GM20000 (cell line): ENCODE measurements at regions not wholly inside any gene's neighbourhood (a gene's known extent, or its start where the extent isn't known, plus 50 kb on each side); places are given as distances from the start of the nearest gene placed in this dataset.

Source experiments
- DNase-seq: peaks from one replicate; pipeline ENCODE4 v3.0.0; 2012; ENCODE audit warnings: low spot score
- CTCF ChIP-seq: IDR thresholded peaks from 2 replicates; pipeline ENCODE4 v1.5.1; 2012; ENCODE audit warnings: mild to moderate bottlenecking, control low read depth; ENCODE audit errors: extremely low read depth, missing control alignments

GRCh38 chr9:78437296-78437695 is 140.4 kb downstream of the PSAT1 start:
- TF ChIP-seq CTCF, result no peak
- no peak for DNase-seq

GRCh38 chr9:78437806-78438205 is 140.9 kb downstream of the PSAT1 start:
- DNase-seq, result no peak
- TF ChIP-seq CTCF, result no peak

- DNase-seq, result no peak
- TF ChIP-seq CTCF, result no peak
Measured at GRCh38 chr9:78438211-78438610, 141.3 kb downstream of the PSAT1 start.

- TF ChIP-seq CTCF, result no peak
- DNase-seq, result no peak
Measured at GRCh38 chr9:78438780-78439179, 141.9 kb downstream of the PSAT1 start.

GRCh38 chr9:78439190-78439865 is 142.4 kb downstream of the PSAT1 start:
- peak; percentile 87 for TF ChIP-seq CTCF
- peak; percentile 88 for DNase-seq

- no peak for TF ChIP-seq CTCF
- no peak for DNase-seq
Measured at GRCh38 chr9:78439866-78440830, 143.2 kb downstream of the PSAT1 start.

- DNase-seq, result no peak
- TF ChIP-seq CTCF, result no peak
Measured at GRCh38 chr9:78441396-78441795, 144.5 kb downstream of the PSAT1 start.
